ENCODE measurements at regions not wholly inside any gene's neighbourhood (a gene's known extent, or its start where the extent isn't known, plus 50 kb on each side); places are given as distances from the start of the nearest gene placed in this dataset.

DNA sequence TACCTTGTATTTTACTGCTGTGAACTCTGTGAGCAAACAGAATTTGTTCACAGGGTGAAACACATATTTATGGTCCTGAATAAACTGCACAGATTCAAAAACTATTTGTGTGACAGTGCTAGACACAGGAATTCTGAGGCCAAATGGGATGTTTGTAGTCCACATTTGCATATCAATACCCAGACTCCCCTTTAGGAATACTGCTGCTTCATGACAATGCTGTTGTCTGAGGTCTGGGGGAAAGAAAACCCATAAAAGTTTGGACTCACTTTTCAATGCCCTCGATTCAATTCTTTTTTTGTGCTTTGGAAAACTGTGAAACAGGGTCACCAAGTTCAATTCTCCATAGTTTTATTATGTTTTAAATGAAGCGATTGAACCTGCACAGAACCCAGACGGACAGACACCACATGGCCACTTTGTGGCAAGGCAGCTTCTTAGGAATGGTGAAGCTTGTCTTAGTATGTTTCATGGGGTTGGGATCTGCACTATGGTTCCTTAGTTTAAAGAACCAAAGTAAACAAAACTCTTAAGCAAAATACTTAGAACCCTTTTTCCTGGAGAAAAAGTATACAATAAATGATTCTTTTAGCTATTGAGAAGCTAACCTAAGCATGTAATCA is 92.3 kb upstream of the MAD2L1 start:
- no peak for TF ChIP-seq EP300 (IDR thresholded peaks at IDR 0.05)
- no peak for TF ChIP-seq NFE2L2 (conservative IDR thresholded peaks at IDR 0.05; ENCODE audit: low read length)
- no peak for TF ChIP-seq E2F6 (IDR thresholded peaks at IDR 0.05; ENCODE audit: borderline replicate concordance, low read depth)
- TF ChIP-seq HOXB5 (CRISPR knock-in tag; IDR thresholded peaks at IDR 0.05), result no peak
- no peak for TF ChIP-seq ZC3H11A (IDR thresholded peaks at IDR 0.05)
- no peak for TF ChIP-seq MAZ (IDR thresholded peaks at IDR 0.05; ENCODE audit: borderline replicate concordance, low read depth, low read length)
- TF ChIP-seq POLR2A (IDR thresholded peaks at IDR 0.05; ENCODE audit: low read length), result no peak
- TF ChIP-seq ZSCAN20 (CRISPR knock-in tag; IDR thresholded peaks at IDR 0.05), result no peak
- no peak overlapping the region for H3K27ac ChIP-seq
- no peak overlapping the region for H3K4me2 ChIP-seq
- H3K4me3 ChIP-seq, result no peak overlapping the region
- H3K9me3 ChIP-seq, result no peaks in the 10 kb centered on the region
- ChIA-PET POLR2A (no interaction called here), CTCF (no interaction called here)
- no peak for FAIRE-seq
- 19% methylated on average over 3 of the region's 3 CpGs for WGBS (ENCODE audit: missing lambda C conversion rate)
- H3K4me1 ChIP-seq, result no peaks in the 10 kb centered on the region
- no peak for ATAC-seq
- no peak for DNase-seq (ENCODE audit: low read depth in 1 of 2, low spot score in 1 of 2)

- no peak for FAIRE-seq
- ChIA-PET CTCF (no interaction called here), POLR2A (no interaction called here)
- no peak for ATAC-seq
- Histone ChIP-seq H3K9me3 (no peaks in the 10 kb centered on the region), H3K4me2 (no peak overlapping the region), H3K4me3 (no peak overlapping the region), H3K4me1 (no peaks in the 10 kb centered on the region), H3K27ac (no peak overlapping the region)
- 19% methylated on average over 2 of the region's 2 CpGs for WGBS (ENCODE audit: missing lambda C conversion rate)
- TF ChIP-seq HOXB5 (CRISPR knock-in tag; IDR thresholded peaks at IDR 0.05) (no peak), RARB (CRISPR knock-in tag; IDR thresholded peaks at IDR 0.05) (no peak), FOXS1 (CRISPR knock-in tag; IDR thresholded peaks at IDR 0.05) (no peak), REST (IDR thresholded peaks at IDR 0.05) (no peak), NFE2L2 (conservative IDR thresholded peaks at IDR 0.05; ENCODE audit: low read length) (no peak), ZSCAN20 (CRISPR knock-in tag; IDR thresholded peaks at IDR 0.05) (no peak), PHF8 (IDR thresholded peaks at IDR 0.05; ENCODE audit: borderline replicate concordance, low read depth) (no peak), RCOR1 (IDR thresholded peaks at IDR 0.05; ENCODE audit: low read depth, low read length) (no peak), NR3C1 (IDR thresholded peaks at IDR 0.05) (no peak), ESRRA (IDR thresholded peaks at IDR 0.05; ENCODE audit: borderline replicate concordance, low read length) (no peak), ZFP36 (IDR thresholded peaks at IDR 0.05; ENCODE audit: borderline replicate concordance, partially characterized antibody) (no peak), KDM1A (IDR thresholded peaks at IDR 0.05; ENCODE audit: low read depth) (no peak), CHD2 (IDR thresholded peaks at IDR 0.05; ENCODE audit: low read length, partially characterized antibody) (no peak), ATOH8 (CRISPR knock-in tag; IDR thresholded peaks at IDR 0.05; ENCODE audit: low read depth) (no peak), NPAS2 (CRISPR knock-in tag; IDR thresholded peaks at IDR 0.05; ENCODE audit: borderline replicate concordance) (no peak)
- TF ChIP-seq, protein P1, sequence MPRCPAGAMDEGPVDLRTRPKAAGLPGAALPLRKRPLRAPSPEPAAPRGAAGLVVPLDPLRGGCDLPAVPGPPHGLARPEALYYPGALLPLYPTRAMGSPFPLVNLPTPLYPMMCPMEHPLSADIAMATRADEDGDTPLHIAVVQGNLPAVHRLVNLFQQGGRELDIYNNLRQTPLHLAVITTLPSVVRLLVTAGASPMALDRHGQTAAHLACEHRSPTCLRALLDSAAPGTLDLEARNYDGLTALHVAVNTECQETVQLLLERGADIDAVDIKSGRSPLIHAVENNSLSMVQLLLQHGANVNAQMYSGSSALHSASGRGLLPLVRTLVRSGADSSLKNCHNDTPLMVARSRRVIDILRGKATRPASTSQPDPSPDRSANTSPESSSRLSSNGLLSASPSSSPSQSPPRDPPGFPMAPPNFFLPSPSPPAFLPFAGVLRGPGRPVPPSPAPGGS (IDR thresholded peaks at IDR 0.05), result no peak
- TF ChIP-seq, protein P2, sequence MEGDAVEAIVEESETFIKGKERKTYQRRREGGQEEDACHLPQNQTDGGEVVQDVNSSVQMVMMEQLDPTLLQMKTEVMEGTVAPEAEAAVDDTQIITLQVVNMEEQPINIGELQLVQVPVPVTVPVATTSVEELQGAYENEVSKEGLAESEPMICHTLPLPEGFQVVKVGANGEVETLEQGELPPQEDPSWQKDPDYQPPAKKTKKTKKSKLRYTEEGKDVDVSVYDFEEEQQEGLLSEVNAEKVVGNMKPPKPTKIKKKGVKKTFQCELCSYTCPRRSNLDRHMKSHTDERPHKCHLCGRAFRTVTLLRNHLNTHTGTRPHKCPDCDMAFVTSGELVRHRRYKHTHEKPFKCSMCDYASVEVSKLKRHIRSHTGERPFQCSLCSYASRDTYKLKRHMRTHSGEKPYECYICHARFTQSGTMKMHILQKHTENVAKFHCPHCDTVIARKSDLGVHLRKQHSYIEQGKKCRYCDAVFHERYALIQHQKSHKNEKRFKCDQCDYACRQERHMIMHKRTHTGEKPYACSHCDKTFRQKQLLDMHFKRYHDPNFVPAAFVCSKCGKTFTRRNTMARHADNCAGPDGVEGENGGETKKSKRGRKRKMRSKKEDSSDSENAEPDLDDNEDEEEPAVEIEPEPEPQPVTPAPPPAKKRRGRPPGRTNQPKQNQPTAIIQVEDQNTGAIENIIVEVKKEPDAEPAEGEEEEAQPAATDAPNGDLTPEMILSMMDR (IDR thresholded peaks at IDR 0.05), result no peak
- no peak for DNase-seq (ENCODE audit: low read depth in 1 of 2, low spot score in 1 of 2)
Observed at GRCh38 chr4:120158046-120158445, 91.4 kb upstream of the MAD2L1 start.

Measured in A549 (cell line).